HFFc6 (cell line): ENCODE measurements at regions not wholly inside any gene's neighbourhood (a gene's known extent, or its start where the extent isn't known, plus 50 kb on each side); places are given as distances from the start of the nearest gene placed in this dataset.
"Not testable (repeated sequence)": the region's sequence is repeated elsewhere in the genome, so short reads cannot be mapped to it uniquely, and the experiment has no call there.

Experiments used
- DNase-seq: peaks from one replicate; pipeline ENCODE4 v3.0.0-alpha.2; 2018
- H3K27ac Mint-ChIP-seq: 2 replicates; pipeline ENCODE4 v1.8.0; 2020; ENCODE audit warnings: mild to moderate bottlenecking, mixed read lengths
- H3K27me3 Mint-ChIP-seq: 2 replicates; pipeline ENCODE4 v1.8.0; 2021; ENCODE audit warnings: mild to moderate bottlenecking, moderate library complexity, mixed read lengths; ENCODE audit not compliant: insufficient read depth
- H3K36me3 Mint-ChIP-seq: 2 replicates; pipeline ENCODE4 v1.8.0; 2021; ENCODE audit warnings: low read depth, mixed read lengths
- H3K4me1 Mint-ChIP-seq: 2 replicates; pipeline ENCODE4 v1.8.0; 2020; ENCODE audit warnings: low read depth, mixed read lengths
- H3K4me3 Mint-ChIP-seq: 2 replicates; pipeline ENCODE4 v1.8.0; 2020; ENCODE audit warnings: mild to moderate bottlenecking, moderate library complexity, mixed read lengths
- H3K9me3 Mint-ChIP-seq: 2 replicates; pipeline ENCODE4 v1.8.0; 2020; ENCODE audit warnings: mild to moderate bottlenecking, mixed read lengths
- TF ChIP-seq, protein P1 (sequence below): fragments of 200-600 bp; sonication (generic); IDR thresholded peaks from 2 replicates; pipeline ENCODE4 v1.5.0; 2021; ENCODE audit warnings: antibody characterized with exemption, mild to moderate bottlenecking

DNA sequence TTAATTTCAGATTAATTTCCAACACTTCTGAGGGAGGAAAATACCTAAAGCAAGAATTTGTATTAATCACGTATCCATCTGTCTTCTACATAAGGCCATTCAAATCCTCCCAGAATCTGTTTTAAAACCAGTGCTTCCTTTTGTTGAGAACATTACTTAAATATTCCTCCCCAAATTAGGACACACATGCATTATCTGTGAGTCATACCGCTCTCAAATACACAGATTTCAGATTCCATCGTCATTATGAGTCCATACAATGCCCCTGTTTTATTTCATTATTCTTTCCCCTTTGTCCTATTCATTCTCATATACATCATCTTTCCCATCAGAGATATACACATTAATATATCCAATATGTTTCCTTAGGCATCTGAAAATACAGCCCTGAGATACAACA lies 57.3 kb upstream of the PRSS12 start:
- H3K27ac Mint-ChIP-seq, result peak overlapping the region; percentile 74
- no peaks in the 10 kb centered on the region; the same call in 1 of the 2 replicates for H3K27me3 Mint-ChIP-seq
- peaks cover 36% of the 10 kb centered on the region for H3K4me1 Mint-ChIP-seq
- TF ChIP-seq, protein P1, sequence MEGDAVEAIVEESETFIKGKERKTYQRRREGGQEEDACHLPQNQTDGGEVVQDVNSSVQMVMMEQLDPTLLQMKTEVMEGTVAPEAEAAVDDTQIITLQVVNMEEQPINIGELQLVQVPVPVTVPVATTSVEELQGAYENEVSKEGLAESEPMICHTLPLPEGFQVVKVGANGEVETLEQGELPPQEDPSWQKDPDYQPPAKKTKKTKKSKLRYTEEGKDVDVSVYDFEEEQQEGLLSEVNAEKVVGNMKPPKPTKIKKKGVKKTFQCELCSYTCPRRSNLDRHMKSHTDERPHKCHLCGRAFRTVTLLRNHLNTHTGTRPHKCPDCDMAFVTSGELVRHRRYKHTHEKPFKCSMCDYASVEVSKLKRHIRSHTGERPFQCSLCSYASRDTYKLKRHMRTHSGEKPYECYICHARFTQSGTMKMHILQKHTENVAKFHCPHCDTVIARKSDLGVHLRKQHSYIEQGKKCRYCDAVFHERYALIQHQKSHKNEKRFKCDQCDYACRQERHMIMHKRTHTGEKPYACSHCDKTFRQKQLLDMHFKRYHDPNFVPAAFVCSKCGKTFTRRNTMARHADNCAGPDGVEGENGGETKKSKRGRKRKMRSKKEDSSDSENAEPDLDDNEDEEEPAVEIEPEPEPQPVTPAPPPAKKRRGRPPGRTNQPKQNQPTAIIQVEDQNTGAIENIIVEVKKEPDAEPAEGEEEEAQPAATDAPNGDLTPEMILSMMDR, result no peak
- H3K9me3 Mint-ChIP-seq, result 0 out of 2 replicates have a peak, but pooled peaks cover 2% of the 10 kb centered on the region
- peak overlapping the region; percentile 67 for H3K4me3 Mint-ChIP-seq
- no peaks in the 10 kb centered on the region for H3K36me3 Mint-ChIP-seq
- DNase-seq, result peak; percentile 59

DNA sequence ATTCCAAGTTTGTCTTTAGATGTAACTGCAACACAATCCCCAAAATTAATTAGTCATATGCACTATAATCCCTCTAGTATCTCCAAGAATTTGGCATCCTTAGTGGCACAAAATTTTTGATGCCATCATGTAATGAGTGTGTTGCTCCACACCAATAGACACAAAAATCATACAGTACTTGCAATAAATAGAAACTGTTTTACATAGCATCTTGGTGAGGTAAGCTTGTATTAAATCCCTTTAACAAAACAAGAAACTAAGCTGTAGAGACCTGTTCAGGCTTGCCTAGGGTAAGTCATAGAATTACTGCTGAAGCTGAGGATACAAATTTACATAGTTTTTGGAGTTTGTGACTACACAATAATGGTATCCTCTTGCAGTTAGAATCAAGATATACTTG lies 64.5 kb upstream of the PRSS12 start:
- Mint-ChIP-seq H3K9me3 (no peaks in the 10 kb centered on the region), H3K27ac (peak overlapping the region; percentile 63), H3K36me3 (no peaks in the 10 kb centered on the region), H3K27me3 (no peaks in the 10 kb centered on the region), H3K4me3 (peak overlapping the region; percentile 21; the same call in 1 of the 2 replicates), H3K4me1 (peaks cover 31% of the 10 kb centered on the region)
- TF ChIP-seq, protein P1, result no peak
- peak; percentile 77 for DNase-seq

DNA sequence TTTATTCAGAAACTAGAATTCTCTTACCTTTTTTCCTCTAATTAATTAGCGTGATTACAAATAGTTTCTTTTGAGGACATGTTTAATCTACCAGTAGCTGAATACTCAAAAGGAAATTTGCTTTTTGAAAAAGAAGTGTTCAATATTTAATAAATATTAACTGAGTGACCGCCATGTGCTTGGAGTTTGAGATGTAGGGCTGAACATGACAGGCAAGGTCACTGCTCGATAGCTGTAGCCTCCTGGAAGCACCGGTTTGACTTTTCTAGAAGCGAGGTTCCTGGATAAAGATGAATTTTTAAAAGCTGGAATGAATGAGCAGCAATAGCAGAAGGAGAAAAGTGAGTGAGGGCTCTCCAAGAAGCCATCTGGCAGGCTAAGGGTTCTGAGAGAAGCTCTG lies 65.0 kb upstream of the PRSS12 start:
- H3K27ac Mint-ChIP-seq, result peak overlapping the region; percentile 63
- H3K4me3 Mint-ChIP-seq, DNase-seq, H3K36me3 Mint-ChIP-seq, H3K27me3 Mint-ChIP-seq, H3K9me3 Mint-ChIP-seq: not testable (repeated sequence)
- peaks cover 31% of the 10 kb centered on the region for H3K4me1 Mint-ChIP-seq

DNA sequence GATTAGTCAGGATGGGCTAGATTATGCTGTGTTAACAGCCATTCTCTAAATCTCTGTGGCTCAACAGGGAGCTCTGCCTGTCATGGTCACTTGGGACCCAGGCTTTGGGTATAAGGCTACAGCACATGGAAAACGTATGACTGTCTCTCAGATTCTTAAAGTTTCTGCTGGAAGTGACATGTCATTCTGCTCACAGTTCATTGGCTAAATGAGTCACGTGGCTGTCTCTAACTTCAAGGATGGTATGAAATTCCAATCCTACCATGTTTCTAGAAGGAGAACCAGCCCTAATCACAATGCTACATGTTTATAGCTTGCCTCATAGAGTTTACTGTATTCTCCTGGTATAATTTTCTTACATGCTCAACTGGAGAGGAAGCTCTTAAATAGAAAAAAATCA lies 65.6 kb upstream of the PRSS12 start:
- peaks cover 25% of the 10 kb centered on the region for H3K4me1 Mint-ChIP-seq
- not testable (repeated sequence) for H3K36me3 Mint-ChIP-seq, H3K27me3 Mint-ChIP-seq, DNase-seq, H3K27ac Mint-ChIP-seq, H3K9me3 Mint-ChIP-seq, H3K4me3 Mint-ChIP-seq

DNA sequence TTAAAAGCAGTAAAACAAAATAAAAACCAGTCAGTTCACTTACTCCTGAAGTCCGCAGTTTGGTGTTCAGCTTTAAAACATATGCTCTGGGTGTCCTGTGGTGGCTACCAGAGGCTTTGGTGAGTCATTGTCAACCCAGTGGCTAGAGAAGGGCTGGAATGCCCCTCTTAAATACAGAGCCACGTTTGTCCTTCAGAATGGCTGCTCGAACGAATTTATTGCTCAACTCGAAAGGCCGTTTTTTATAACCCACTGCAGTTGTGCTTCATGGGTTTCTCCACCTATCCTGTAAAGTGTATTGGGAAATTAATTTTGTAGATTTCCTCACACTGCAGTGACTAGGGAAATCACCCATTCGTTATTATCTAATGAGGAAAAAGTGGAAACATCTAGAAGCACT lies 66.8 kb upstream of the PRSS12 start:
- peaks cover 25% of the 10 kb centered on the region for H3K4me1 Mint-ChIP-seq
- H3K36me3 Mint-ChIP-seq, H3K27ac Mint-ChIP-seq, H3K4me3 Mint-ChIP-seq, DNase-seq, H3K27me3 Mint-ChIP-seq, H3K9me3 Mint-ChIP-seq: not testable (repeated sequence)

DNA sequence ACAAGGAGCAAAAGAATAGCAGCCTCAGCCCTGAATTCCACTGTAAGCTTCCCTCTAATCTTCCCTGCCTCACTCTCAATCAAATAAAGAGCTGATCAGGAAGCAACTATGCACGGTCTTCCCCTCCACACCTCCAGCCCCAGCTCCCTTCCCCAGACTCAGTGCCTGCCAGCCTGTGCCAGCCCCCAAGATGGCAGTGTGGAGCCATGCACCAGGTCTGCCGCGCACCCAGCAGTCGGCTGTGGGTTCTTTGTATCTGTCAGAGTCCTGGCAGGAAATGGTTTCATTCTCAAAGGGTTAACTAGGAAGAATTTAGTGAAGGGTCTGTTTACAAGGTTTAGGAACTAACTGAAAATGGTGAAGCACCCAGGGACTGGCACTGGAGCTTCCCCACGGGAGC lies 71.3 kb upstream of the PRSS12 start:
- peak; percentile 58 for DNase-seq
- TF ChIP-seq, protein P1, result peak; percentile 77
- peak overlapping the region; percentile 6; the same call in 1 of the 2 replicates for H3K4me3 Mint-ChIP-seq
- H3K9me3 Mint-ChIP-seq, H3K27me3 Mint-ChIP-seq, H3K36me3 Mint-ChIP-seq: not testable (repeated sequence)
- peak overlapping the region; percentile 59; the same call in 1 of the 2 replicates for H3K27ac Mint-ChIP-seq
- H3K4me1 Mint-ChIP-seq, result peaks cover 18% of the 10 kb centered on the region

DNA sequence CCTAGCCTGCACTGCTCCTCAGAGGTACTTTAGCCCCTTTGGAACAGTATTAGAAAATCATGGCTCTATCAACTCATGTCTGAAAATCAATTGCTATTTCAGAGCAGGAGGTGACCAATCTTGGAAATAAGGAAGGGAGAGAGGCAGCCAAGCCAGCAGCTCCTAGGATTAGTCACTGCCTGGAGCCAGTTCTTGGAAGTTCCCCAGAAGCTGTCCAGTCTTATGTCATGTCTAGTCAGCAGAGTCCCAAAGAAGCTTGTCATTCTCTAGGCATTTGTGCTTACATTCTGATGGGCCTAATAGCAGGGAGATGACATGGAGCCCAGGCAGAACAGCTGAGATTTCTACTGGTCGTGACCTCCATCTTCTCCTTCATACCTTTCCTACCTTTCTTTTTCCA lies 76.1 kb upstream of the PRSS12 start:
- not testable (repeated sequence) for H3K27ac Mint-ChIP-seq, H3K27me3 Mint-ChIP-seq, H3K36me3 Mint-ChIP-seq

DNA sequence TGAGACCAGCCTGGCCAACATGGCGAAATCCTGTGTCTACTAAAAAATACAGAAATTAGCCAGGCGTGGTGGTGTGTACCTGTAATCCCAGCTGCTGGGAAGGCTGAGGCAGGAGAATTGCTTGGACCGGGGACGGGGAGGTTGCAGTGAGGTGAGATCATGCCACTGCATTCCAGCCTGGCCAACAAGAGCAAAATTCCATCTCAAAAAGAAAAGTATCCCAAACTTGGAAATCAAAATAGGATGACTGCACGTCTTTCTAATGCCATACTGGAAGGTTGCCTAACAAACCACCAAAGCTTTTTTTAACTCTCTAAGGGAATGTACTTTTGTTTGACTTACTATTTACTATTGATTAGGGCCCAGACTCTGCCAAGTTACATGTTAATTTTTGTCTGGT lies 79.6 kb upstream of the PRSS12 start:
- peaks cover 18% of the 10 kb centered on the region for H3K4me1 Mint-ChIP-seq
- not testable (repeated sequence) for H3K36me3 Mint-ChIP-seq, DNase-seq, H3K9me3 Mint-ChIP-seq, H3K27ac Mint-ChIP-seq, H3K4me3 Mint-ChIP-seq, H3K27me3 Mint-ChIP-seq

More for the DNA sequence above, 76.1 kb upstream of the PRSS12 start:
- not testable (repeated sequence) for H3K4me3 Mint-ChIP-seq, H3K9me3 Mint-ChIP-seq
- H3K4me1 Mint-ChIP-seq, result peaks cover 30% of the 10 kb centered on the region
- peak; percentile 77 for DNase-seq

DNA sequence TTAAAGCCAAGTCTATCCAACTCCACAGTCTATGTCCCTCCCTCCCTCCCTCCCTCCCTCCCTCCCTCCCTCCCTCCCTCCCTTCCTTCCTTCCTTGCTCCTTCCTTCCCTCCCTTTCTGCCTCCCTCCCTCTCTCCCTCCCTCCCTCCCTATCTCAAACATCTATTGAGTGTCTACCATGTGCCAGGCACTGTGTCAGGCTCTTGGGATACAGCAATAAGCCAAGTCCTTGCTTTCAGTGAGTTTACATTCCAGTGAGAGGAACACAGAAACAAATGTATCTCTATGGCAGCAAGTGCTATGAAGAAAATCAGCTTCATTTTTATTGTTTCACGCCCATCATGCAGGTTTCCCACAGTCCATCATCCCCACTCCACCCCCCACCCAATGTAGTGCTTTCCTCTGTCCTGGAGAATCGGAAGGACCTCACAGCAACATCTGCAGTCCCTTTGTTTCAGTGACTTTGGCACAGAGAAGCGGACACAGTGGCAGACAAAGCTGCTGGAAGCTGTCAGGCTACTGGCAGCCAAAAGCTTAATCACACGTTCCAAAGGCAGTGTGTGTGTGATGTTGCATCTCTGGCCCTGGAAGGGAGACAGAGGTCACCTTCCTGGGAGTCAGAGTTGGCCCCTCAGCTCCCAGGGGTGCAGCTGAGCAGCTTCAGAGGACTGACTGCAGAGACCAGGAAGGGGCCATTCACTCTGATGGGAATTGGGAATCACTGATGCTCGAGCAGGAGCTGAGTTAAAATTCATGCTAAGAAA lies 81.0 kb upstream of the PRSS12 start:
- not testable (repeated sequence) for H3K36me3 Mint-ChIP-seq, H3K27me3 Mint-ChIP-seq, H3K4me3 Mint-ChIP-seq, H3K9me3 Mint-ChIP-seq, DNase-seq, H3K27ac Mint-ChIP-seq
- peaks cover 18% of the 10 kb centered on the region for H3K4me1 Mint-ChIP-seq

DNA sequence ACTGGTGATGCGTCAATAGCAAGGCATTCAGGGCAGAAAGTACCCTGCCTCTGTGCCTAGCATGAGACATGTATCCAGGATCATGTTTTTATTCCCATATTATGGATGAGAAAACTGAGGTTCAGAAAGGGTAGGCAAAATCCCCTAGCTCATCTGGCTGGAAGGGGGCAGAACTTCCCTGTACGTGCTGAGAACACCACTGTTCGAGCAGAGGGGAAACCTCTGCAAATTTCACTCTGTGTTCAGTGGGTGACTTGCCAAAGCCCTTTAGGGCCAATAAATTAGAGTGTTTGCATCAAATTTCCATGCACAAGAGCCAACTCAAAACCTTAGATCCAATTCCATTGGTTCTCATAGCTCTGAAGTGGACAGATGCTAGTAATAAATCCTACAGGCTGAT lies 82.6 kb upstream of the PRSS12 start:
- H3K4me3 Mint-ChIP-seq, H3K9me3 Mint-ChIP-seq, DNase-seq, H3K27ac Mint-ChIP-seq, H3K27me3 Mint-ChIP-seq, H3K36me3 Mint-ChIP-seq: not testable (repeated sequence)
- H3K4me1 Mint-ChIP-seq, result peaks cover 12% of the 10 kb centered on the region

DNA sequence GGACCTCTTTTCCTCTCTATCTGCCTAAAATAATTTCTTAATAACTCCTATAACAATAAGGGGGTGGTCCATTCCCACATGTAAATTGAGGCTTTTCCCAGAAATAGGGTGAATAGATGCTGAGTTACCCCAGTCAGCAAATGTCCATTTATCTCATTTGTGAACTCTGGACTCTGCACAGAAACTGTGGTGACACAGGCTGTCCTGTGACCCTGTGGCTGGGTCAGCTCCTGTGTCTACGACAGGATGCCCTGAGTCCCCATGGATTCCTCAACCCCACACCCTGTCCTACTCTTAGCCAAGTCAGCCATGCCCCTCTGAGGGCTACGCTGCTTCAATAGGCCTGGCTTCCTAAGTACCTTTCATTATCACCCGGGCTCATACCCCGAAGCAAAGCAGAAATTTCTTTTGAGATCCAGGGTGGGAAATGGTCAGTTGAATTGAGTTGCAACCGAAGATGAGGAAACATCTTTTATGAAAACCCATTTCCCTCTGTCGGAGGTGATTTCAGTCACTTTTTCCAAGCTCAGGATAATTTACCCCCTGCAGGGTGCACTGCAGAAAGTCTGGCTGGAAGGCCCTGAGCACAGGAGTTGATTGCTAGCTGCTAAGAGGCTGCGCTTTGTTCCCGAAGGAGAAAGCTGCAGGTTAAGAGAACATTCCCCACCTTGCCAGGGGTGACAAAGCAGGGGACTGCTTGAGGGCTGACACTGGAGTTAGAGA lies 89.5 kb upstream of the PRSS12 start:
- DNase-seq, H3K27ac Mint-ChIP-seq: not testable (repeated sequence)

More for the DNA sequence above, 89.5 kb upstream of the PRSS12 start:
- not testable (repeated sequence) for H3K36me3 Mint-ChIP-seq, H3K4me3 Mint-ChIP-seq, H3K4me1 Mint-ChIP-seq, H3K9me3 Mint-ChIP-seq, H3K27me3 Mint-ChIP-seq
